Neural progenitor cell (in vitro differentiated cells): ENCODE measurements at regions not wholly inside any gene's neighbourhood (a gene's known extent, or its start where the extent isn't known, plus 50 kb on each side); places are given as distances from the start of the nearest gene placed in this dataset.

Experiments
- DNase-seq: peaks from one replicate; pipeline ENCODE4 v3.0.0-alpha.2; 2016; ENCODE audit warnings: low spot score
- H2AFZ ChIP-seq: fragments of 200-600 bp; sonication (generic); replicated peaks from 2 replicates; pipeline ENCODE4 v1.6.1; 2016; ENCODE audit warnings: antibody characterized with exemption
- H3F3A ChIP-seq: fragments of 200-600 bp; sonication (generic); 2 replicates; pipeline ENCODE4 v1.6.1; 2016; ENCODE audit warnings: antibody characterized with exemption, low read depth
- H3K27ac ChIP-seq: fragments of 200-600 bp; sonication (generic); 2 replicates; pipeline ENCODE4 v1.5.1; 2016; ENCODE audit warnings: mild to moderate bottlenecking
- H3K27me3 ChIP-seq: fragments of 200-600 bp; sonication (generic); 2 replicates; pipeline ENCODE4 v1.6.1; 2016; ENCODE audit warnings: mild to moderate bottlenecking, moderate library complexity
- H3K36me3 ChIP-seq: fragments of 200-600 bp; sonication (generic); 2 replicates; pipeline ENCODE4 v1.5.1; 2016
- H3K4me1 ChIP-seq: fragments of 200-600 bp; sonication (generic); 2 replicates; pipeline ENCODE4 v1.6.1; 2016; ENCODE audit warnings: mixed run types
- H3K4me2 ChIP-seq: fragments of 200-600 bp; sonication (generic); 2 replicates; pipeline ENCODE4 v1.6.1; 2016
- H3K4me3 ChIP-seq: fragments of 200-600 bp; sonication (generic); 2 replicates; pipeline ENCODE4 v1.5.1; 2016
- H3K79me2 ChIP-seq: fragments of 200-600 bp; sonication (generic); 2 replicates; pipeline ENCODE4 v1.6.1; 2016; ENCODE audit warnings: low read depth
- H3K9ac ChIP-seq: fragments of 200-600 bp; sonication (generic); 2 replicates; pipeline ENCODE4 v1.6.1; 2016
- H3K9me3 ChIP-seq: fragments of 200-600 bp; sonication (generic); 2 replicates; pipeline ENCODE4 v1.5.1; 2016; ENCODE audit warnings: low read depth
- H4K20me1 ChIP-seq: fragments of 200-600 bp; sonication (generic); 2 replicates; pipeline ENCODE4 v1.6.1; 2016; ENCODE audit warnings: low read depth
- H3K27ac Mint-ChIP-seq: 3 replicates; pipeline ENCODE4 v1.8.0; 2021; ENCODE audit warnings: mixed read lengths
- H3K27me3 Mint-ChIP-seq: 2 replicates; pipeline ENCODE4 v1.8.0; 2022; ENCODE audit warnings: low read depth, mild to moderate bottlenecking, inconsistent platforms, moderate library complexity, mixed read lengths; ENCODE audit not compliant: insufficient read depth
- H3K36me3 Mint-ChIP-seq: 3 replicates; pipeline ENCODE4 v1.8.0; 2021; ENCODE audit warnings: mixed read lengths
- H3K4me1 Mint-ChIP-seq: 3 replicates; pipeline ENCODE4 v1.8.0; 2021; ENCODE audit warnings: mixed read lengths
- H3K4me3 Mint-ChIP-seq: 3 replicates; pipeline ENCODE4 v1.8.0; 2021; ENCODE audit warnings: mild to moderate bottlenecking, moderate library complexity, mixed read lengths
- H3K9me3 Mint-ChIP-seq: 3 replicates; pipeline ENCODE4 v1.8.0; 2020; ENCODE audit warnings: mixed read lengths
- EZH2 ChIP-seq: fragments of 200-600 bp; sonication (generic); IDR thresholded peaks from 2 replicates; pipeline ENCODE4 v1.6.1; 2017; ENCODE audit warnings: antibody characterized with exemption, mild to moderate bottlenecking, moderate library complexity
- EZH2phosphoT487 ChIP-seq: fragments of 200-600 bp; sonication (generic); IDR thresholded peaks from 2 replicates; pipeline ENCODE4 v1.6.1; 2017; ENCODE audit warnings: antibody characterized with exemption
- TF ChIP-seq, protein P1 (sequence below): fragments of 200-600 bp; sonication (generic); IDR thresholded peaks from 2 replicates; pipeline ENCODE4 v1.5.1; 2017; ENCODE audit warnings: antibody characterized with exemption, mild to moderate bottlenecking

GRCh38 chr2:199216253-199216652 lies 241.5 kb downstream of the SATB2 start:
- Histone ChIP-seq H3K4me2 (no peak overlapping the region), H3F3A (no peaks in the 10 kb centered on the region), H3K36me3 (no peaks in the 10 kb centered on the region), H3K79me2 (no peaks in the 10 kb centered on the region), H4K20me1 (no peaks in the 10 kb centered on the region), H2AFZ (no peak overlapping the region), H3K27ac (no peak overlapping the region), H3K9ac (no peak overlapping the region), H3K4me3 (no peak overlapping the region), H3K4me1 (no peaks in the 10 kb centered on the region), H3K27me3 (no peaks in the 10 kb centered on the region), H3K9me3 (peaks cover 4% of the 10 kb centered on the region)
- H3K9me3 Mint-ChIP-seq: peaks cover 14% of the 10 kb centered on the region
- H3K27me3 Mint-ChIP-seq: no peaks in the 10 kb centered on the region
- no peak for TF ChIP-seq EZH2
- TF ChIP-seq EZH2phosphoT487: no peak
- TF ChIP-seq, protein P1, sequence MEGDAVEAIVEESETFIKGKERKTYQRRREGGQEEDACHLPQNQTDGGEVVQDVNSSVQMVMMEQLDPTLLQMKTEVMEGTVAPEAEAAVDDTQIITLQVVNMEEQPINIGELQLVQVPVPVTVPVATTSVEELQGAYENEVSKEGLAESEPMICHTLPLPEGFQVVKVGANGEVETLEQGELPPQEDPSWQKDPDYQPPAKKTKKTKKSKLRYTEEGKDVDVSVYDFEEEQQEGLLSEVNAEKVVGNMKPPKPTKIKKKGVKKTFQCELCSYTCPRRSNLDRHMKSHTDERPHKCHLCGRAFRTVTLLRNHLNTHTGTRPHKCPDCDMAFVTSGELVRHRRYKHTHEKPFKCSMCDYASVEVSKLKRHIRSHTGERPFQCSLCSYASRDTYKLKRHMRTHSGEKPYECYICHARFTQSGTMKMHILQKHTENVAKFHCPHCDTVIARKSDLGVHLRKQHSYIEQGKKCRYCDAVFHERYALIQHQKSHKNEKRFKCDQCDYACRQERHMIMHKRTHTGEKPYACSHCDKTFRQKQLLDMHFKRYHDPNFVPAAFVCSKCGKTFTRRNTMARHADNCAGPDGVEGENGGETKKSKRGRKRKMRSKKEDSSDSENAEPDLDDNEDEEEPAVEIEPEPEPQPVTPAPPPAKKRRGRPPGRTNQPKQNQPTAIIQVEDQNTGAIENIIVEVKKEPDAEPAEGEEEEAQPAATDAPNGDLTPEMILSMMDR: no peak
- H3K27ac Mint-ChIP-seq: no peak overlapping the region
- H3K4me3 Mint-ChIP-seq: no peak overlapping the region
- H3K36me3 Mint-ChIP-seq: no peaks in the 10 kb centered on the region
- no peak for DNase-seq
- peaks cover 8% of the 10 kb centered on the region for H3K4me1 Mint-ChIP-seq

DNA sequence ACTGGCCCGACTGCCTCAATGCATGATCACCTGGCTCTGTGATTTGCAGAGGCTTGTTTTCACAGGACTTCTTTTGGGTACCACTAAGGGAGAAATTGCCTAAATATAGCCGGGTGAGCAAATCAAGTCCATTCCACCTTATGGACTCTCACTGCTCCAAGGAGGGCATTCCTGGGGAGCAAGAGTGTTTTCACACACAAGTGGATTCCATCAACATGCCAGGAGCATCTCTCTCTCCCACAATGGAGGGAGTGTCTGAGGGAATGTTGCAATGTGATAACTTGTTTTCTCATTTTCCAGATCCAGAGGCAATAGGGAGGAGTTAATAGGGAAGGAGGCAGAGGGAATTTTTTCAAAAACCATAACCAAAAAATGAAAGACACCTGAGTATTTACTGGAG lies 250.7 kb downstream of the SATB2 start:
- Mint-ChIP-seq H3K9me3 (peaks cover 3% of the 10 kb centered on the region), H3K36me3 (no peaks in the 10 kb centered on the region), H3K27ac (no peak overlapping the region), H3K4me3 (no peak overlapping the region), H3K27me3 (no peaks in the 10 kb centered on the region), H3K4me1 (peaks cover 15% of the 10 kb centered on the region)
- Histone ChIP-seq H3K27me3 (no peaks in the 10 kb centered on the region), H4K20me1 (no peaks in the 10 kb centered on the region), H3K9me3 (peaks cover 4% of the 10 kb centered on the region), H3K9ac (no peak overlapping the region), H3F3A (no peaks in the 10 kb centered on the region), H3K79me2 (no peaks in the 10 kb centered on the region), H3K4me1 (no peaks in the 10 kb centered on the region), H3K4me3 (no peak overlapping the region), H3K27ac (no peak overlapping the region), H3K4me2 (no peak overlapping the region), H3K36me3 (no peaks in the 10 kb centered on the region), H2AFZ (no peak overlapping the region)
- no peak for DNase-seq
- TF ChIP-seq, protein P1: no peak
- TF ChIP-seq EZH2phosphoT487 (no peak), EZH2 (no peak)

- TF ChIP-seq EZH2phosphoT487 (no peak), EZH2 (no peak)
- TF ChIP-seq, protein P1: no peak
- no peak overlapping the region for H3K27ac Mint-ChIP-seq
These were observed 251.2 kb downstream of the SATB2 start for GRCh38 chr2:199206536-199206935.

More at GRCh38 chr2:199206536-199206935, 251.2 kb downstream of the SATB2 start:
- no peak overlapping the region for H3K9ac ChIP-seq
- H3K4me3 ChIP-seq: no peak overlapping the region
- Mint-ChIP-seq H3K9me3 (no peaks in the 10 kb centered on the region), H3K36me3 (no peaks in the 10 kb centered on the region), H3K4me1 (peaks cover 15% of the 10 kb centered on the region), H3K27me3 (no peaks in the 10 kb centered on the region), H3K4me3 (no peak overlapping the region)
- H4K20me1 ChIP-seq: no peaks in the 10 kb centered on the region
- H3F3A ChIP-seq: no peaks in the 10 kb centered on the region
- H2AFZ ChIP-seq: no peak overlapping the region
- H3K27ac ChIP-seq: no peak overlapping the region
- DNase-seq: no peak
- no peak overlapping the region for H3K4me2 ChIP-seq
- no peaks in the 10 kb centered on the region for H3K79me2 ChIP-seq
- peaks cover under 1% of the 10 kb centered on the region for H3K9me3 ChIP-seq
- no peaks in the 10 kb centered on the region for H3K36me3 ChIP-seq
- H3K4me1 ChIP-seq: no peaks in the 10 kb centered on the region
- H3K27me3 ChIP-seq: no peaks in the 10 kb centered on the region
